Activated CD4-positive, alpha-beta T cell treated with anti-CD3 and anti-CD28 coated beads, Interleukin-2, Interleukin-4, amounts not matched to agents 100 ng/mL and 50 ng/mL, durations not matched to agents 16 hours and 8 hours (primary cell): ENCODE measurements at regions not wholly inside any gene's neighbourhood (a gene's known extent, or its start where the extent isn't known, plus 50 kb on each side); places are given as distances from the start of the nearest gene placed in this dataset.
"Not testable (repeated sequence)": the region's sequence is repeated elsewhere in the genome, so short reads cannot be mapped to it uniquely, and the experiment has no call there.

Source experiments
- DNase-seq: peaks from one replicate; pipeline ENCODE4 v3.0.0-alpha.2; 2020; ENCODE audit warnings: low spot score

DNA sequence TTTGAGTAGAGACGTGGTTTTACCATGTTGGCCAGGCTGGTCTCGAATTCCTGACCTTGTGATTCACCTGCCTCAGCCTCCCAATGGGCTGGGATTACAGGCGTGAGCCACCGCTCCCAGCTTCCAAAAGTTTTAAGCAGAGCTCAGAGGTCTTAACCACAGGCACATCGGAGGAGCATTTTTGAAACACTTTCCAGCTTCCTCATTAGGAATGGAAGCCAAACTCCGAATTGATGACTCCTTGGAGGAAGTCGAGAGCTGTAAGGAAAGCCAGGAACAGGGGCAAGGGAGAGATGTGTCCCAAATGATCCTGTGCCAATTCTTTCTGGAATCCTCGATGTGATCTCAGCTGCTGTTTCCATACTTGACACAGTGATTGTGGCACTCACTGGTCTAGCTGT is 56.2 kb upstream of the CCZ1B start:
- not testable (repeated sequence) for DNase-seq

DNA sequence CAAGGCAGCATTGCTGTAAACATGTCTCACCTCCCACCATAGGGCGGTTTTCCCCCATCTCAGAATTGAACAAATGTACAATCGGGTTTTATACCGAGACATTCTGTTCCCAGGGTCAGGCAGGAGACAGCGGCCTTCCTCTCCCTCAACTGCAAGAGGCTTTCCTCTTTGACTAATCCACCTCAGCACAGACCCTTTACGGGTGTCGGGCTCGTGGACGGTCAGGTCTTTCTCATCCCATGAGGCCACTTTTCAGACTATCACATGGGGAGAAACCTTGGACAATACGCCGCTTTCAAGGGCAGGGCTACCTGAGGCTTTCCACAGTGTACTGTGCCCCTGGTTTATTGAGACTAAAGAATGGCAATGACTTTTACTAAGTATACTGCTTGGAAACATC is 57.7 kb upstream of the CCZ1B start:
- not testable (repeated sequence) for DNase-seq

DNA sequence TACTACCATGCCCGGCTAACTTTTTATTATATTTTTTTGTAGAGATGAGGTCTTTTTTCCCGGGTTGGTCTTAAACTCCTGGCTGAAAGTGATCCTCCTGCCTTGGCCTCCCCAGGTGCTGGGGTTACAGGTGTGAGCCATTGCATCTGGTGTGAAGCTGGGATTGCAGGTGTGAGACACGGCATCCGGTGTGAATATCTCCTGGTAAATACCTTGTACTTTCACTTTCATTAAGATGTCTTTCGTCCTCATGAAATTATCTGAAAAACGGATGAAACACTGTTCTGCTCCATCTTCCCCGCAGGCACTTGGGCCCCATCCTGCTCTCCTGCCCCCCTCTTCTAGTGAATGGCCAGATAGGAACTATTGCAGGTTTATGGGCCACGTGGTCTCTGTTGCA is 60.1 kb upstream of the CCZ1B start:
- no peak for DNase-seq

DNA sequence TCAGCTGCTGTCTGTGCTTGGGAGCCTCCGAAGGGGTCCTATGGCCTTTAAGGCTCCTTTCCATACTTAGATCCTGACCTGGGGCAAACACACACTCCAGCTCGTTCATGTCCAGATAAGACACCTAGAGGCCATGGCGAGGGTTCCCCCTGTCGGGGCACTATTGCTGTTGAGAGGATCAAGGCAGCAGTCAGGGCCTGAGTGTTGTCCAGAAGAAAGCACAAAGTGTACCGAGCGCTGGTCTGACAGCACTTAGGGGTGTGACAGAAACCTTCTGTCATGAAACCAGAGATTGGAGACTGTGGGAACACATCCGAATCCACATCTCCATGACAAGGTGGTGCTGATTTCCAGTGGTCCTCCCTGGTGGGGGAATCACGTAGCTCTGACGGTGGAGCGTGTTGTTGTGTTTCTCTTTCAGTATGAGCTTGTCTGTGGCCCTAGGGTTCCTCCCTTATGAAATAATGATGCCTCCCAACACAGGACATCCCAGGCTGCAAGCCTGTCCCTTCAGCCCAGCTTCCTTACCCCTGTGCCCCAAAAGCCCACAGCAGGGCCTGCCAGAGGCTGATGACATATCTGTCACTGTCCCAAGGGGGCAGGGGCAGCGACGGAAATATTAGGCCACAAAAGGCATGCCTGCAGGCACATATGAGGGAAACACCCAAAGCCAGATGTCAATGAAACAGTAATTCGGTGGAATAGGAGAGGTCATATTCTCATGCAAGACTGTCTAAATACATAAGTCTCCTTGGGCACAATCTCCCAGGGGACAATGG is 62.4 kb upstream of the CCZ1B start:
- DNase-seq = not testable (repeated sequence)

DNA sequence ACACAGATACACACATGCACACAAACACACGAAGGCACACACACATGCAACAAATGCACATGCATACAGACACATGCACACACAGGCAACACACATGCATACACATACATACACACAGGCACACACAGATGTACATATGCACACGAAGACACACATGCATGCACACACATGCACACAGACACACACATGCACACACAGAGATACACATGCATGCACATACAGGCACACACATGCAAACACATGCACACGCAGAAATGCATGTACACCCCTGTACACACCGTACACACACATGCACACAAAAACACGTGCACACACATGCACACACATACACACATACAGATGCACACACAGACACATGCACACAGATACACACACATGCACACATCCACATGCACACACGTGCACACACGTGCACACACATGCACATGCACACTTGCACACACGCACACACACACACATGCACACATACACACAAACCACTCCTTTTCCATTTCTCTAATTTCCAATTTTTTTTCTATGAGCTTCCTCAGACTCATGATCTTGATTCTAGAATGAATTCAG is 63.3 kb upstream of the CCZ1B start:
- DNase-seq = no peak

DNA sequence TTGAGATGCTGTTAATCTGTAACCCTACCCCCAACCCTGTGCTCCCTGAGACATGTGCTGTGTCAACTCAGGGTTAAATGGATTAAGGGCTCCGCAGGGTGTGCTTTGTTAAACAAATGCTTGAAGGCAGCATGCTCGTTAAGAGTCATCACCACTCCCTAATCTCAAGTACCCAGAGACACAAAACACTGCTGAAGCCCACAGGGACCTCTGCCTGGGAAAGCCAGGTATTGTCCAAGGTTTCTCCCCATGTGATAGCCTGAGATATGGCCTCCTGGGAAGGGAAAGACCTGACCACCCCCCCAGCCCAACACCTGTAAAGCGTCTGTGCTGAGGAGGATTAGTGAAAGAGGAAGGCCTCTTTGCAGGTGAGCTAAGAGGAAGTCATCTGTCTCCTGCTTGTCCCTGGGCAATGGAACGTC is 76.0 kb upstream of the CCZ1B start:
- DNase-seq = not testable (repeated sequence)

DNA sequence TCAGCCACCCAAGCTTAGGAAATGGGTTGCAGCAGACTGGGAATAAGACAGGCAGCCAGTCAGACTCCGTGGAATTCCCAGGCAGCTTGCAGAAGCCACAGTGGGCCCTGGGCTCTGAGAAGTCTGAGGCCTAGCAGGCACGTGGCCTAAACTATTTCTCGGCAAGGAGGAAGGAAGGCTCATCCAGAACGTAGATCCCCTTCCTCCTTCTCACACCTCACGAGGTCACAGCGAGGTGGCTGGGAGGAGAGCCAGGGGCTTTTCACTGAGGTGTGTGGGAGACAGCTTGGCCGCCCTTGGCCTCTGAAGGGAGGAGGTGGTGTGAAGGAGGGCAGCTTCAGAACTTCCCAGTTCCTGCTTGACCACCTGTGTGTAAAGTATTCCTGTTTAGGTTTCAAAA is 77.2 kb upstream of the CCZ1B start:
- DNase-seq = not testable (repeated sequence)

DNA sequence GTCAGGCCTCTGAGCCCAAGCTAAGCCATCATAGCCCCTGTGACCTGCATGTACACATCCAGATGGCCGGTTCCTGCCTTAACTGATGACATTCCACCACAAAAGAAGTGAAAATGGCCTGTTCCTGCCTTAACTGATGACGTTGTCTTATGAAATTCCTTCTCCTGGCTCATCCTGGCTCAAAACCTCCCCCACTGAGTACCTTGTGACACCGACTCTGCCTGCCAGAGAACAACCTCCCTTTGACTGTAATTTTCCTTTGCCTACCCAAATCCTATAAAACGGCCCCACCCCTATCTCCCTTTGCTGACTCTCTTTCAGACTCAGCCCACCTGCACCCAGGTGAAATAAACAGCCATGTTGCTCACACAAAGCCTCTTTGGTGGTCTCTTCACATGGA is 77.7 kb upstream of the CCZ1B start:
- DNase-seq = not testable (repeated sequence)

DNA sequence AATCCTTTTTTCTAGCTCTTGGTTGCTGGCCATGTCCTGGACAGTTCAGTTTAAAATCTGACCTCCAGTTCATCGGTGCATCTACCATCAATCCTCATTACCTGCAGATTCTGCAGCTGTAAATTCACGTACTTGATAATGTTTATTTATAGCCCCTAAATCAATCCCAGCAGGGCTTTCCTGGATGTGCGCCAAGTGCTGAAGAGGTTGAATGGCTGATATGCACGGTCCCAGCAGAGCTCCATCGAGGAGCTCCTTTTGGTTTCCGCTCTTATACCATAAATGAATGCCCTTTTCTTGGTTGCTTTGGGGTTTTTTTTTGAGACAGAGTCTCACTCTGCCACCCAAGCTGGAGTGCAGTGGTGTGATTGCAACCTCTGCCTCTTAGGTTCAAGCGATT is 91.2 kb upstream of the CCZ1B start:
- no peak for DNase-seq

DNA sequence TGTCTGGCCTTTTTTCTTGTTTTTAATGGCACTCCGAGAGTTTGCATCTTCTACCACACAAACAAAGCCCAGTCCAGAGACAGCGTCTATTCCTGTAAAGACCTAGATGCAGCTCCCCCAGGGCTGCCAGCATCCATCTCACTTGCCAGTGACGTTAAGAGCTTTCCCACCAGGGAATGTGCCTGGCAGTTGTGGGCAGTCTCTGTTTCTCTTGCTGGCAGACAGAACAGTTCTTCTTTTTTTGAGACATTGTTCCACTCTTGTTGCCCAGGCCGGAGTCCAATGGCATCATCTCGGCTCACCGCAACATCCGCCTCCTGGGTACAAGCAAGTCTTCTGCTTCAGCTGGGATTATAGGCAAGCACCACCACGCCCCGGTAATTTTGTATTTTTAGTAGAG is 93.1 kb upstream of the CCZ1B start:
- not testable (repeated sequence) for DNase-seq

DNA sequence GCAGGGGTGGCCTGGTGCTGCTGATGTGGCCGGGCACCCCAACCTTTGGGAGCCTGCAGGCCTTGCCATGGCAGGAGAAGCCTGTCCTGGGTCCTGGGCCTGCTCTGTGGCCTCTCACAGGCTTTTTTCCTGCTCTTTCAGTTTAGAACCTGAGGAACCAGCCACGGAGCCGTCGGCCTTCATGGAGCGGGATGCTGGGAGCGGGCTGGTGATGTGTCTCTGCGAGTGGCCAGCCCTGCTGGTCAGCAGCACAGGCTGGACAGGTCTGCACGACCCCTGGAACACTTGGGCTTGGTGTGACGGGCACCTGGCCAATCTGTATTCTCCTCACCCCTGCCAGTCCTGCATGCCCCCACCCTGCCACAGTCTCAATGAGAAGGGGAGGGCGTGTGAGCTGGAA is 98.4 kb upstream of the CCZ1B start:
- not testable (repeated sequence) for DNase-seq

DNA sequence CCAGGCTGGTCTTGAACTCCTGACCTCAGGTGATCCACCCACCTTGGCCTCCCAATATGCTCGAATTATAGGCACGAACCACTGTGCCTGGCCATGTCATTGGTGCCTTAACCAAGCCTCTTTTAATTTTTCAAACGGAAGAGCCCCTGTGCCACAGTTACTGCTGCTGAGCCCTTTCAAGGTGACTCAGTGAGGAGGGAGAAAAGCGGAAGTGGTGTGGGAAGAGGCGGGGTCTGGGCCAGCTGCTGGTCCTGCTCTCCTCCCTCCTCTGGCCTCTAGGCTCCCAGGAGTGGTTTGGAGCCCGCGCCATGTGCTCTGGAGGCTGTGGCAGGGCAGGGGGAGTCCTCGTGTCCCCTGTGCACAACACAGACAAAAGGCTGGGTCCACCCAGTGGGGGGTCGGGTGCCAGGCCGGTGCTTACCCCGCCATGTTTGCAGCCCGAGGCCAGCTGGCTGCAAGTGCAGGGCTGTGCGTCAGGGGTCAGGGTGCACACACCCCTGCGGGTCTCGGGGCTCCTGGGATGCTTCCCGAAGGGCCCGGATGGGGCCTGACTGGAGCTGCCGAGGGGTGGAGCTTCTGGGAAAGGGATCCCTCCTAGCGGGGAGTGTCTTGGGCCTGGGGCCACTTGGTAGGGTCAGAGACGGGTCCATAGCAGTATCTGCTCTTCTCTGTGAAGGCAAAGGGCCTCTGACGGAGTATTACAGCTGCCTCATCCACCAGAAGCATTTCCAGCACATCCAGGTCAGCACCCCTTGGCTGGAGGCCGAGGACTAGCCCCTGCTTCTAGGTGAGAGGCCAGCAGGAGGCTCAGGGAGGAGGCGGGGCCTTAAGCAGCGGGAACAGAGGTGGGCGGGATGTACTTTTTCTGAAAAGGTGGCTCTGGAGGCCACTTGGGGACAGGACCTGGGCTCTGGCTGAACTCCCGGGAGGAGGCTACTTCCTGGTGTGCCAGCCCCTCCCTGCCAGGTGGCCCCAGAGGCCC is 100.4 kb upstream of the CCZ1B start:
- DNase-seq = peak; percentile 25

DNA sequence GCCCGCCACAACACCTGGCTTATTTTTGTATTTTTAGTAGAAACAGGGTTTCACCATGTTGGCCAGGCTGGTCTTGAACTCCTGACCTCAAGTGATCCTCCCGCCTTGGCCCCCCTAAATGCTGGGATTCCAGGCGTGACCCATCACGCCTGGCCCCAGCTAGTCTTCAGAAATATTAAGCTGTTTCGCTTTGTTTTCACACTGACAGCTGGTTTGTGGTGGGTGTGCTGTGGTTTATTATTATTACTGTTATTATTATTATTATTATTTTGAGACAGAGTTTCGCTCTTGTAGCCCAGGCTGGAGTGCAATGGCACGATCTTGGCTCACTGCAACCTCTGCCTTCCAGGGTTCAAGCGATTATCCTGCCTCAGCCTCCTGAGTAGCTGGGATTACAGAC is 101.6 kb upstream of the CCZ1B start:
- not testable (repeated sequence) for DNase-seq

DNA sequence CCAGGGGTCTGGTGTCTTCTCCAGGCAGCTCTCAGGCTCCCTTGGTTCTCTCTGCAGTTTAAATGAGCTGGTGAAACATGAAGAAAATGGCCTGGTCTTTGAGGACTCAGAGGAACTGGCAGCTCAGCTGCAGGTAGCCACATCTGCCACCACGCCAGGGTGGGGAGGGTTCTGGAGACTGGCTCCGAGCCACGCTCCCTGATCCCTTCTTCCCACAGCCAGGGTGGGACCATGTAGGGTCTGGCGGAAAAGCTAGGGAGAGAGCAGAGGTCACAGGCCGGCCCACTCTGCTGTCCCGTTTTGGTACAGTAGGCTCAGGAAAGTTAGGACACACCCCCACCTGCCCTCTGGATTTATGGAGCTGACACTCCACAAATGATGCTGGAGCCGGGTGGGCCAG is 103.5 kb upstream of the CCZ1B start:
- DNase-seq = not testable (repeated sequence)

DNA sequence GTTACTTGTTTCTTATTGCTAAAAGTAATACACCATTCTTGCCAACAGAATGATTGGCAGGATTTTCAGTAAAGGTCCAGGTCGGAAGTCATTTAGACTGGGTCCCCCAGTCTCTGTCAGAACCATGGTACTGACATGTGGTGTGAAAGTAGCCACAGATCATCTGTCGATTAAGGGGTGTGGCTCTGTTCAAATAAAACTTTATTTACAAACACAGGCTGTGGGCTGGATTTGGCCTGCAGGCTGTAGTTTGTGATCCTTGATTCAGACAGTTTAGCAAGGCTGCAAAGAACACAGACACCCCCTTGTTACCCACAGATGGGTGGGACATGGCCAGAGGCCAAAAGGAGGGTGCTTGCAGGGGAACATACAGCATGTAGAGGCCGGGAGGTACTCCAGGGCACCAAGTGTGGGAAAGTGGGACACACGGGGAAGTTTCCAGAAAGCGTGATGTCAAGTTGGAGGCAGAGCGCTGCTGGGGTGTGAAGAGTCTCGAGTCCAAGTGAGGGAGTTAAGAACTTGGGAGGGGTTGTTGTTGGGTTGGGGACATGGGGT is 104.1 kb upstream of the CCZ1B start:
- not testable (repeated sequence) for DNase-seq

DNA sequence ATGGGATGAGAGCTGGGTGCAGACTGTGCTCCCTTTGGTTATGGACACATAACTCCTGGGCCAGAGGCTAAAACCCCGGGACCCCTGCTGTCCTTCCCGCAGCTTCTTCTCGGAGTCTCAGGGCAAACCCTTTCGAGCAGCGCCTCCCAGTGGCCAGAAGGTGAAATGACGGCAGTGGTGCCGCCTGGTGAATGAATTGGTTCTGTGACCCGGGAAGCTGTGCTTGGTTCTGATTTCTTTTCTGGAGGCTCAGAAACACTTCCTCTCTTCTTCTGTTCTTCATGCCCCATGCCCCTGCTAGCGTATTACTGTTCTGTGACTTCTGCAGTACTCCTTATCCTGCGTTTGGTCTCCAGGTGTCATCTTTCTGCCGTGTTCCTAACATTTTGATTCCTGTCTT is 104.7 kb upstream of the CCZ1B start:
- DNase-seq = peak; percentile 39

DNA sequence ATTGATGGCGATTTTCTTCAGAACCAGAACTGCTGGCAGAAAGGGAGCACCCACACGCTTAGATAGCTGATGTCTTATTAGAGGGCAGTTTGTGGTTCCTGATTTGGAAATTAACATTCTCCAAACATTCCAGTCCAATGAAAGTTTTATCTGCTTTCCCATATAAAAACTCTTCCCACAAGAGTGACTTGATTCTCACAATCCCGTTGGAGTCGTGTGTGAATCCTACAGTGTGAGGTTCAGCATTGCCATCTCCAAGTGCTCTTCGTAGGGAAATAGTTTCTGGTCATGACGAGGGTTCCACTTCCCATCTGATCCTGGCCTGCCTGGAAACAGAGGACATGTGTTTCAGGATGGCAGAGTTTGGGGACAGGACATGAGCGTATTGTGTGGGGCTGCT is 105.4 kb upstream of the CCZ1B start:
- not testable (repeated sequence) for DNase-seq

DNA sequence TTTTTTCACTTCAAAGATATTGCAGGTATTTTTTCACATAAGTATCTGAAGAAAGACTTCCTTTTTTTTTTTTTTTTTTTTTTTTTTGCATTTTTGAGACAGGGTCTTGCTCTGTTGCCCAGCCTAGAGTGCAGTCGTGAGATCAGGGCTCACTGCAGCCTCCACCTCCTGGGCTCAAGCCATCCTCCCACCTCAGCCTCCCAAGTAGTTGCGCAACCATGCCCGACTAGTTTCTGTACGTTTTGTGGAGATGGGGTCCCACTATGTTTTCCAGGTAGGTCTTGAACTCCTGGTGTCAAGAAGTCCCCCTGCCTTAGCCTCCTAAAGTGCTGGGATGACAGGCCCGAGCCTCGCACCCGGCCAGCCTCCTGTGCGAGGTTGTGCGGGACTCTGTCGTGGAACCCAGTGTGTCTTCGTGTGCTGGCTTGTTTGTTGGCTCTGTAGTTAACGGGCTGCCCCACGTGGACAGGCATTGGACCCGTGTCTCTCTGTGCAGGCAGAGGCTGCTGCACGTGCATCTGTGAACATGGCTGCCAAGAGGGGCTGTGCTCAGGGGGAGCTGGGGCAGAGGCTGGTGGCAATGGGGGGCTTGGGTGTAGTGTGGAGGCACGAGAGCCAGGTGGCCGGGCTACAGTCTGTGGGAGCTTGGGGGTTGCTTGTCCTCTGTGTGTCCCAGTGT is 108.0 kb upstream of the CCZ1B start:
- not testable (repeated sequence) for DNase-seq

DNA sequence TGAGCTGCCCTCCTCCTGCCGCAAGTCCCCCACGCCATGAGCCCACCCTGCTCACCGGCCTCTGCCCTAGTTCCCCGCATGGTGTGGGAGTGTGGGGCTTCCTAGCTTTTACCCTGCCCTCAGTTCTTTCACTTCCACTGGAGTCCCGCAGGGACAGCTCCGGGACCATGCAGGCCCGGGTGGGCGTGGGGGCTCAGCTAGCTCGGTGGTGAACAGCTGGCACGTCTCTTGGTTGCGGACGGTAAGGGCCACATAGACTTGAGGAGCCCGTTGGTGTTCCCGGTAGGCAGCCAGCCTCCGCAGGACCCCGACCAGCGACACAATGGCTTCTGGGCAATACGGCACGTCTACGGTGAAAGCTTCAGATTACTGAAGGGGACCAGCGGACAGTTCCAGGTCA is 108.9 kb upstream of the CCZ1B start:
- no peak for DNase-seq

DNA sequence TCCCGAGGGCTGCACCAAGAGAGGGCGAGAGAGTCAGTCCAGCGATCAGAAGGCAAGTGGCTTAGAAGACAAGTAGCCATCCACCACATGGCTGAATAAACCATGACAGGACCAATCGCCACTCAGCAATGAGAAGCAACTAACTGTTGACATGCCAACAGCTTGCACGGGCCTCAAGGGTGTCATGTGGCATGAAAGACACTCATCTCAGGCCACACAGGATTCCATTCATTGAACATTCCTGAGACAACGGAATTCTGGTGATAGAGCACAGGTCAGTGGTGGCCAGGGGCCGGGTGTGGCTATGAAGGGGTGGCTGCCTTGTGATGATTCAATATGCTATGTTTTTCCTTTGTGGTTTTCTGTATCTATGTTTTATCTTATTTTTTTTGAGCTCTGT is 110.6 kb upstream of the CCZ1B start:
- DNase-seq = not testable (repeated sequence)

DNA sequence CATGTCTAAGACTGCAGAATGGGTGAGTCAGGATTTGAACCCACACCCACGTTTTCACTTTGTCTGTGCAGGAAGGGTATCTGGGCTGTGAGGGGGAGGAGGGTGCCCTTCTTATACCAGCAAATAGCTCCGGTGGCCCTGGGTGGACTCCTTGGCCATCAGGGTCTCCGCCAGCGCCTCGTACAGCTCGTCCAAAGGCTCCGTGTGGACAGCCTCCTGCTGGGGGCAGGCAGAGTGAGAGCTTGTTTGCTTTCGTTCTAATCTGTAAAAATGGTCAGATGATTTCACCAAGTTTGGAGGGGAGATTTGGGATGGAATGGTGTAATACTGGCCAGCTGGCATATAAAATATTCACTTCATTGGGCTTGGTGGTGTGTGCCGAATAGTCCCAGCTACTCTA is 111.7 kb upstream of the CCZ1B start:
- DNase-seq = not testable (repeated sequence)

DNA sequence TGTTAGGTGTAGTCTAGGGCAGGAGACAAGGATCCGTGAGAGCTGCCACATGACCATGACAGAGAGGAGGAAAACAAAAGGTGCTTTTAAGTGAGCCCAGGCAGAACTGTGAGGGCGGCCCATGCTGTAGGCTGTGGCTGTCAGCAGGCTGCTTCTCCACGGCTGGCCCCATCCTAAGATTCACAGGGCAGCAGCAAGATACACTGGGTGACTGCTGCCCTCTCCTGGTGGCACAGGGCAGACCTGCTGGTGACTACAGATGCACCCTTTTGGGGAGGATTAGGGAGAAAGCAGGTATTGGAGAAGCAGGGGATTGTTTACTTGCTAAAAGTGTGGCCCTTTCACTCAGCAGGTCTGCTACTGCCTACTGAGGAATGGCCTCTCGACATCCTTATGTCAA is 112.2 kb upstream of the CCZ1B start:
- DNase-seq = peak; percentile 16
